ENCODE measurements at regions not wholly inside any gene's neighbourhood (a gene's known extent, or its start where the extent isn't known, plus 50 kb on each side); places are given as distances from the start of the nearest gene placed in this dataset.

DNA sequence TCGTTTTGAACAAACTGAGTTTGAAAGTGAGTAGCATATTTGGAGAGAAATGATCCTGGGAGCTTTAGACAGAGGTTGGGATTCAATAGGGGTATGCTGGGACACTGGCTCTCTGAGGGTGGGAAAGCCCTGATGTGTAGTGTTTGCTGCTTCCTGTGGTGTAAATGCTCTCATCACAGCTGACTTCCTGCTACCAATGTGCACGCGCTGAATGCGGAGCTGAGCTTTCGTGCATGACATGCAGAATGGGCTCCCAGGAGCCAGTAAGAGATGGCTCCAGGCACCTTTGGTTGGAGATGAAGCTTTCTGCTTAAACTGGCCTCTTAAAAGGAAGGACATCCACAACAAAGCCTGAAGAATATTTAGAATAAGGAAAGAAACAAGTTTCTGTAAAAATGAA is 224.1 kb upstream of the CCDC150 start:
- Histone ChIP-seq H3K4me3 (ENCODE audit: low read length) (no peak overlapping the region), H2AFZ (ENCODE audit: low read depth, low read length) (peak overlapping the region; percentile 76), H3K27me3 (ENCODE audit: low read depth, low read length) (no peaks in the 10 kb centered on the region), H3K36me3 (replicated peaks; ENCODE audit: low read depth, low read length) (no peaks in the 10 kb centered on the region), H3K79me2 (ENCODE audit: low read length) (no peaks in the 10 kb centered on the region), H3K9me3 (ENCODE audit: insufficient read depth, low read length) (no peaks in the 10 kb centered on the region), H3K27ac (ENCODE audit: low read length) (no peak overlapping the region), H4K20me1 (ENCODE audit: insufficient read depth, low read length) (no peaks in the 10 kb centered on the region), H3K4me2 (ENCODE audit: low read length) (peak overlapping the region; percentile 36), H3K9ac (ENCODE audit: low read length) (no peak overlapping the region), H3K4me1 (ENCODE audit: low read length) (peaks cover 19% of the 10 kb centered on the region)
- TF ChIP-seq, protein P1, sequence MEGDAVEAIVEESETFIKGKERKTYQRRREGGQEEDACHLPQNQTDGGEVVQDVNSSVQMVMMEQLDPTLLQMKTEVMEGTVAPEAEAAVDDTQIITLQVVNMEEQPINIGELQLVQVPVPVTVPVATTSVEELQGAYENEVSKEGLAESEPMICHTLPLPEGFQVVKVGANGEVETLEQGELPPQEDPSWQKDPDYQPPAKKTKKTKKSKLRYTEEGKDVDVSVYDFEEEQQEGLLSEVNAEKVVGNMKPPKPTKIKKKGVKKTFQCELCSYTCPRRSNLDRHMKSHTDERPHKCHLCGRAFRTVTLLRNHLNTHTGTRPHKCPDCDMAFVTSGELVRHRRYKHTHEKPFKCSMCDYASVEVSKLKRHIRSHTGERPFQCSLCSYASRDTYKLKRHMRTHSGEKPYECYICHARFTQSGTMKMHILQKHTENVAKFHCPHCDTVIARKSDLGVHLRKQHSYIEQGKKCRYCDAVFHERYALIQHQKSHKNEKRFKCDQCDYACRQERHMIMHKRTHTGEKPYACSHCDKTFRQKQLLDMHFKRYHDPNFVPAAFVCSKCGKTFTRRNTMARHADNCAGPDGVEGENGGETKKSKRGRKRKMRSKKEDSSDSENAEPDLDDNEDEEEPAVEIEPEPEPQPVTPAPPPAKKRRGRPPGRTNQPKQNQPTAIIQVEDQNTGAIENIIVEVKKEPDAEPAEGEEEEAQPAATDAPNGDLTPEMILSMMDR (IDR thresholded peaks at IDR 0.05; ENCODE audit: low read depth, low read length): no peak
- TF ChIP-seq EZH2phosphoT487 (IDR thresholded peaks at IDR 0.05; ENCODE audit: low read depth): no peak

DNA sequence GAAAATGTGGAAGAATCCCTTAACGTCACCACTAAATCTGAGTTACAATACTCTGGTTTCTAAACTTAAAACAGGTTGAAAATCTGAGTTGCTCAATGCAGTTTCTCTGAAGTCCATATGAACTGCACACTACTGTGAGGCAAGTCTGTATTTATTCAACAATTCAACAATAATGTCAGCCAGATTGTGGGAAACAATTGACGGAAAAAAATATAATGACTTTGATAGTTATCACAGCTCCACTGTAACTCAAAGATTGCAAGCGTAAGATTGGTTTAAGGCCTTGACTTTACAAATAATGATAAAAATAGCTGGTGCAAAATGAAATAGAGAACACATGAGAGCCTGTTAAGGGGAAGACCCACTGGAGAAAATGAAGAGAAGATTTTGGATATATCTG is 219.4 kb upstream of the CCDC150 start:
- TF ChIP-seq EZH2phosphoT487 (IDR thresholded peaks at IDR 0.05; ENCODE audit: low read depth): no peak
- TF ChIP-seq, protein P1 (IDR thresholded peaks at IDR 0.05; ENCODE audit: low read depth, low read length): no peak
- Histone ChIP-seq H3K9ac (ENCODE audit: low read length) (no peak overlapping the region), H3K4me2 (ENCODE audit: low read length) (no peak overlapping the region), H3K27ac (ENCODE audit: low read length) (no peak overlapping the region), H3K4me1 (ENCODE audit: low read length) (peaks cover 6% of the 10 kb centered on the region), H4K20me1 (ENCODE audit: insufficient read depth, low read length) (no peaks in the 10 kb centered on the region), H3K9me3 (ENCODE audit: insufficient read depth, low read length) (no peaks in the 10 kb centered on the region), H3K27me3 (ENCODE audit: low read depth, low read length) (no peaks in the 10 kb centered on the region), H3K4me3 (ENCODE audit: low read length) (no peak overlapping the region), H3K36me3 (replicated peaks; ENCODE audit: low read depth, low read length) (no peaks in the 10 kb centered on the region), H3K79me2 (ENCODE audit: low read length) (no peaks in the 10 kb centered on the region), H2AFZ (ENCODE audit: low read depth, low read length) (no peak overlapping the region)

DNA sequence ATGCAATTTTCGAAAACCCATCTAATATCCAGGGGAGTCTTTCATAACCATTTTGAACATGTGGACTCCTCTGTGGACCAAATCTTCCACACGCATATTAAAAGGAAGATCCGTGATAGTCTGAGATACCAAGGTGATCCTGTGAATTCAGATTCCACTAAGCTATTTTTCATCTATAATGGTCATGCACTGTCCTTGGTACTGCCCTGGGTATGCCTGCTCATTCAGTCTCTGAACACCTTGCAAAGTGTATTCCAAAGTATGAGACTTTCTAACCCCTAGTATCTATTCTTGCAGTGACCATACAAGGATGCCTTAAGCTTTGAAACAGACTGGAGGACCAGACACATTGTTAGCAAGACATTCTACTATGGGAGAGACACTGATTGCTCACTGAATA is 217.6 kb upstream of the CCDC150 start:
- Histone ChIP-seq H3K9me3 (ENCODE audit: insufficient read depth, low read length) (no peaks in the 10 kb centered on the region), H2AFZ (ENCODE audit: low read depth, low read length) (no peak overlapping the region), H3K27me3 (ENCODE audit: low read depth, low read length) (no peaks in the 10 kb centered on the region), H3K4me1 (ENCODE audit: low read length) (peaks cover 8% of the 10 kb centered on the region), H3K36me3 (replicated peaks; ENCODE audit: low read depth, low read length) (no peaks in the 10 kb centered on the region), H3K27ac (ENCODE audit: low read length) (no peak overlapping the region), H4K20me1 (ENCODE audit: insufficient read depth, low read length) (no peaks in the 10 kb centered on the region), H3K4me3 (ENCODE audit: low read length) (no peak overlapping the region), H3K9ac (ENCODE audit: low read length) (no peak overlapping the region), H3K4me2 (ENCODE audit: low read length) (no peak overlapping the region), H3K79me2 (ENCODE audit: low read length) (no peaks in the 10 kb centered on the region)
- TF ChIP-seq EZH2phosphoT487 (IDR thresholded peaks at IDR 0.05; ENCODE audit: low read depth): no peak
- TF ChIP-seq, protein P1 (IDR thresholded peaks at IDR 0.05; ENCODE audit: low read depth, low read length): no peak

DNA sequence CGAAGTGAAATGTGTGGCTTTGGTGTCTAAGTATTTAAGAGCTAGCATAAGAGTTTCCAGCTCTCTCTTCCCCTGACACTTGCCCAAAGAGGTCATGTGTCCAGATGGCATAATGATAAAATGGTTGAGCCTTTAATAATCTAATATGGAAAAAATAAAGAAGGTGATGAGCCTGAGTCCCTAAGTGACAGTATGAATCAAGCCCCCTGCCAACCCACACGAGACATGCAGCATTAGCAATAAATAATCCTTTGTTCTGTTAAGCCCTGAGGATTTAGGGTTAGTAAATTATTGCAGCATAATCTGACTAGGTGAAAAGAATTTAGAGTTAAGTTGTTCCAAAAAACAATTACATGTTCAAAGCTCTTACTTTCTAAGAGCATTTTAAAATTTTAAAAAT is 217.2 kb upstream of the CCDC150 start:
- Histone ChIP-seq H3K27ac (ENCODE audit: low read length) (no peak overlapping the region), H3K9me3 (ENCODE audit: insufficient read depth, low read length) (no peaks in the 10 kb centered on the region), H2AFZ (ENCODE audit: low read depth, low read length) (no peak overlapping the region), H3K79me2 (ENCODE audit: low read length) (no peaks in the 10 kb centered on the region), H3K4me1 (ENCODE audit: low read length) (peaks cover 8% of the 10 kb centered on the region), H3K27me3 (ENCODE audit: low read depth, low read length) (no peaks in the 10 kb centered on the region), H4K20me1 (ENCODE audit: insufficient read depth, low read length) (no peaks in the 10 kb centered on the region), H3K4me3 (ENCODE audit: low read length) (no peak overlapping the region), H3K36me3 (replicated peaks; ENCODE audit: low read depth, low read length) (no peaks in the 10 kb centered on the region), H3K9ac (ENCODE audit: low read length) (no peak overlapping the region), H3K4me2 (ENCODE audit: low read length) (no peak overlapping the region)
- TF ChIP-seq, protein P1 (IDR thresholded peaks at IDR 0.05; ENCODE audit: low read depth, low read length): no peak
- TF ChIP-seq EZH2phosphoT487 (IDR thresholded peaks at IDR 0.05; ENCODE audit: low read depth): no peak

All from OCI-LY3 (cell line).